H1 (cell line): ENCODE measurements at regions not wholly inside any gene's neighbourhood (a gene's known extent, or its start where the extent isn't known, plus 50 kb on each side); places are given as distances from the start of the nearest gene placed in this dataset.

Experiments used
- CTCF ChIA-PET: fragments of 300-600 bp; sonication (Branson Sonifier 250); formaldehyde crosslinking; loops from one replicate; lab custom pipeline; 2021; ENCODE audit not compliant: partially characterized antibody; lab: Charles Lee
- POLR2A ChIA-PET: fragments of 300-600 bp; sonication (Branson Sonifier 250); formaldehyde crosslinking; loops from one replicate; lab custom pipeline; 2021; ENCODE audit warnings: inconsistent platforms; ENCODE audit not compliant: partially characterized antibody; lab: Charles Lee
- DNase-seq, 2 experiments: peaks; one replicate each; pipeline versions ENCODE4 v3.0.0 to v3.0.0-alpha.2; 2010 to 2022; ENCODE audit warnings: low spot score in 2 of 2, low read depth in 1 of 2, mixed read lengths in 1 of 2
- FAIRE-seq: peaks from 2 replicates; lab custom pipeline; 2011; peaks lifted over from hg19 to GRCh38; lab: Jason Lieb, UNC
- H2AFZ ChIP-seq: 2 replicates; pipeline ENCODE4 v1.8.1; 2012; ENCODE audit warnings: low read length, inconsistent platforms
- H2AK5ac ChIP-seq: 2 replicates; pipeline ENCODE4 v1.6.1; 2013; ENCODE audit warnings: low read depth, low read length
- H2BK120ac ChIP-seq: replicated peaks from 2 replicates; pipeline ENCODE3; 2013; ENCODE audit warnings: low read depth, low read length, inconsistent platforms
- H2BK12ac ChIP-seq: 2 replicates; pipeline ENCODE4 v1.6.1; 2013; ENCODE audit warnings: low read depth, low read length
- H2BK15ac ChIP-seq: 2 replicates; pipeline ENCODE4 v1.6.1; 2013; ENCODE audit warnings: low read length
- H2BK20ac ChIP-seq: 2 replicates; pipeline ENCODE4 v1.6.1; 2013; ENCODE audit warnings: low read length
- H2BK5ac ChIP-seq: 2 replicates; pipeline ENCODE4 v1.6.1; 2013; ENCODE audit warnings: low read depth, low read length
- H3K14ac ChIP-seq: 2 replicates; pipeline ENCODE4 v1.6.1; 2013; ENCODE audit warnings: inconsistent platforms; ENCODE audit not compliant: insufficient read length
- H3K18ac ChIP-seq: 2 replicates; pipeline ENCODE4 v1.6.1; 2013; ENCODE audit warnings: low read length; ENCODE audit errors: extremely low read depth
- H3K23ac ChIP-seq: 2 replicates; pipeline ENCODE4 v1.6.1; 2013; ENCODE audit warnings: inconsistent platforms; ENCODE audit not compliant: insufficient read length
- H3K23me2 ChIP-seq: 2 replicates; pipeline ENCODE4 v1.6.1; 2013; ENCODE audit warnings: low read depth, low read length
- H3K27ac ChIP-seq: 2 replicates; pipeline ENCODE4 v1.6.1; 2011; ENCODE audit warnings: low read depth, low read length, inconsistent platforms
- H3K27me3 ChIP-seq, 4 experiments: replicated peaks in 1 of 4; 1 replicate in 1 of 4; 2 replicates in 3 of 4; pipeline versions ENCODE4 v1.6.1 to v1.8.1; 2011 to 2013; ENCODE audit warnings: low read length in 3 of 4, mild to moderate bottlenecking in 3 of 4, inconsistent platforms in 2 of 4, mixed read lengths in 2 of 4, moderate library complexity in 1 of 4; ENCODE audit not compliant: control insufficient read depth in 3 of 4, insufficient read depth in 3 of 4; ENCODE audit errors: extremely low read depth in 1 of 4
- H3K36me3 ChIP-seq, 4 experiments: 2 replicates each; pipeline versions ENCODE4 v1.6.1 to v1.8.1; 2011 to 2013; ENCODE audit warnings: mild to moderate bottlenecking in 4 of 4, low read length in 3 of 4, moderate library complexity in 2 of 4, control low read depth in 1 of 4, inconsistent platforms in 1 of 4; ENCODE audit not compliant: insufficient read depth in 4 of 4, control insufficient read depth in 2 of 4
- H3K4ac ChIP-seq: replicated peaks from 2 replicates; pipeline ENCODE3; 2013; ENCODE audit warnings: low read length, low read depth, mixed read lengths, inconsistent platforms; ENCODE audit not compliant: insufficient read length
- H3K4me1 ChIP-seq, 4 experiments: replicated peaks in 1 of 4; 1 replicate in 1 of 4; 2 replicates in 3 of 4; pipeline versions ENCODE4 v1.6.1 to v1.8.1; 2011 to 2013; ENCODE audit warnings: low read length in 3 of 4, inconsistent platforms in 2 of 4, mixed read lengths in 1 of 4; ENCODE audit not compliant: insufficient read depth in 4 of 4, control insufficient read depth in 3 of 4
- H3K4me2 ChIP-seq, 2 experiments: 2 replicates each; pipeline versions ENCODE4 v1.6.1 to v1.8.1; 2011 to 2013; ENCODE audit warnings: low read depth in 2 of 2, low read length in 2 of 2, control low read depth in 1 of 2, inconsistent platforms in 1 of 2, mild to moderate bottlenecking in 1 of 2; ENCODE audit not compliant: insufficient read depth in 1 of 2
- H3K4me3 ChIP-seq, 4 experiments: fragments of 200-600, 300-600 bp in 1 of 4; sonication (generic), shearing (Covaris generic), sonication (Bioruptor Twin) in 1 of 4; 2 replicates each; pipeline versions ENCODE4 v1.5.1 to v1.8.1; 2011 to 2016; ENCODE audit warnings: low read length in 4 of 4, low read depth in 3 of 4, control low read depth in 2 of 4, inconsistent platforms in 2 of 4, mild to moderate bottlenecking in 2 of 4, mixed read lengths in 1 of 4, moderate library complexity in 1 of 4; ENCODE audit not compliant: insufficient read depth in 2 of 4; ENCODE audit errors: extremely low read depth in 1 of 4
- H3K56ac ChIP-seq: replicated peaks from 2 replicates; pipeline ENCODE3; 2013; ENCODE audit warnings: low read depth, mild to moderate bottlenecking, mixed read lengths, low read length, inconsistent platforms; ENCODE audit not compliant: insufficient read length
- H3K79me1 ChIP-seq: 2 replicates; pipeline ENCODE4 v1.6.1; 2013; ENCODE audit warnings: low read depth, low read length, control low read depth
- H3K79me2 ChIP-seq, 2 experiments: 2 replicates each; pipeline versions ENCODE4 v1.6.1 to v1.8.1; 2012 to 2013; ENCODE audit warnings: low read length in 2 of 2, mild to moderate bottlenecking in 2 of 2, inconsistent platforms in 1 of 2; ENCODE audit not compliant: insufficient read depth in 2 of 2, control insufficient read depth in 1 of 2
- H3K9ac ChIP-seq, 4 experiments: replicated peaks in 1 of 4; 1 replicate in 1 of 4; 2 replicates in 3 of 4; pipeline versions ENCODE4 v1.6.1 to v1.8.1; 2011 to 2013; ENCODE audit warnings: low read depth in 3 of 4, low read length in 3 of 4, control low read depth in 2 of 4, mild to moderate bottlenecking in 2 of 4, moderate library complexity in 2 of 4, inconsistent platforms in 1 of 4; ENCODE audit errors: extremely low read depth in 1 of 4
- H3K9me3 ChIP-seq, 2 experiments: 2 replicates each; pipeline versions ENCODE4 v1.6.1 to v1.8.1; 2012 to 2013; ENCODE audit warnings: mild to moderate bottlenecking in 2 of 2, moderate library complexity in 2 of 2, control low read depth in 1 of 2, inconsistent platforms in 1 of 2, low read depth in 1 of 2, low read length in 1 of 2, mixed read lengths in 1 of 2; ENCODE audit not compliant: insufficient read depth in 2 of 2
- H4K20me1 ChIP-seq, 2 experiments: replicated peaks in 1 of 2; 2 replicates each; pipeline versions ENCODE3 to v1.8.1; 2011 to 2013; ENCODE audit warnings: inconsistent platforms in 2 of 2, low read length in 2 of 2, mild to moderate bottlenecking in 1 of 2; ENCODE audit not compliant: insufficient read depth in 2 of 2, control insufficient read depth in 1 of 2
- H4K5ac ChIP-seq: 2 replicates; pipeline ENCODE4 v1.6.1; 2013; ENCODE audit warnings: low read length, low read depth, mixed read lengths, inconsistent platforms; ENCODE audit not compliant: insufficient read length
- H4K8ac ChIP-seq: 2 replicates; pipeline ENCODE4 v1.8.0; 2013; ENCODE audit warnings: mild to moderate bottlenecking, moderate library complexity, low read length, inconsistent platforms; ENCODE audit not compliant: insufficient read depth; ENCODE audit errors: extremely low read depth
- H4K91ac ChIP-seq: replicated peaks from 2 replicates; pipeline ENCODE3; 2013; ENCODE audit warnings: low read length, mixed read lengths, inconsistent platforms; ENCODE audit not compliant: insufficient read length
- ASH2L ChIP-seq: fragments of 200-600, 300-600 bp; sonication (generic); IDR thresholded peaks from one replicate; pipeline ENCODE4 v1.7.1; 2017; ENCODE audit warnings: low read length
- BRCA1 ChIP-seq: IDR thresholded peaks from 2 replicates; pipeline ENCODE4 v1.6.1; 2012; ENCODE audit warnings: low read depth, low read length, improper control_type of control experiment
- EGR1 ChIP-seq: IDR thresholded peaks from 2 replicates; pipeline ENCODE4 v1.6.1; 2011; ENCODE audit warnings: low read depth, low read length, borderline replicate concordance
- EZH2 ChIP-seq: fragments of 200-600 bp; sonication (generic); IDR thresholded peaks from 2 replicates; pipeline ENCODE4 v1.7.1; 2012; ENCODE audit warnings: low read depth, mild to moderate bottlenecking, moderate library complexity, low read length, inconsistent platforms; ENCODE audit not compliant: severe bottlenecking
- JUN ChIP-seq: IDR thresholded peaks from 2 replicates; pipeline ENCODE4 v1.6.1; 2011; ENCODE audit warnings: low read depth, mild to moderate bottlenecking, improper control_type of control experiment, low read length
- JUND ChIP-seq: IDR thresholded peaks from 2 replicates; pipeline ENCODE4 v1.6.1; 2011; ENCODE audit warnings: mild to moderate bottlenecking, improper control_type of control experiment, low read length
- RBBP5 ChIP-seq: IDR thresholded peaks from 2 replicates; pipeline ENCODE4 v1.7.1; 2012; ENCODE audit warnings: low read depth, mild to moderate bottlenecking, inconsistent platforms, low read length, moderate library complexity, borderline replicate concordance
- RNF2 ChIP-seq: fragments of 200-900, 300-1000 bp; sonication (generic); IDR thresholded peaks from 2 replicates; pipeline ENCODE4 v1.7.1; 2016; ENCODE audit warnings: borderline replicate concordance, low read depth, mild to moderate bottlenecking, antibody characterized with exemption, low read length; ENCODE audit not compliant: poor library complexity, severe bottlenecking; ENCODE audit errors: missing control alignments
- SIX5 ChIP-seq: IDR thresholded peaks from 2 replicates; pipeline ENCODE4 v1.6.1; 2011; ENCODE audit warnings: mild to moderate bottlenecking, low read depth, low read length
- SP1 ChIP-seq: IDR thresholded peaks from 2 replicates; pipeline ENCODE4 v1.6.1; 2011; ENCODE audit warnings: low read depth, low read length
- SP4 ChIP-seq: IDR thresholded peaks from 2 replicates; pipeline ENCODE4 v1.6.1; 2012; ENCODE audit warnings: low read length, inconsistent platforms
- WGBS, 2 experiments: shearing (Covaris generic) in 1 of 2; methylation state at CpG; one replicate each; pipeline versions ENCODE4 v1.1.6 to v1.1.7; 2013 to 2015; ENCODE audit warnings: low lambda C conversion rate in 2 of 2, mixed read lengths in 2 of 2, inconsistent platforms in 1 of 2, low coverage in 1 of 2, missing lambda C conversion rate in 1 of 2; ENCODE audit not compliant: insufficient replicate concordance in 2 of 2, insufficient coverage in 1 of 2, insufficient read length in 1 of 2; ENCODE audit errors: extremely low coverage in 1 of 2, missing lambda C conversion rate in 1 of 2; 5-methylcytosine and 5-hydroxymethylcytosine counted together
- TF ChIP-seq, protein P1 (sequence below): IDR thresholded peaks from 2 replicates; pipeline ENCODE4 v1.6.1; 2012; ENCODE audit warnings: inconsistent platforms
- TF ChIP-seq, protein P2 (sequence below): IDR thresholded peaks from 2 replicates; pipeline ENCODE4 v1.6.1; 2012; ENCODE audit warnings: low read length, inconsistent platforms

DNA sequence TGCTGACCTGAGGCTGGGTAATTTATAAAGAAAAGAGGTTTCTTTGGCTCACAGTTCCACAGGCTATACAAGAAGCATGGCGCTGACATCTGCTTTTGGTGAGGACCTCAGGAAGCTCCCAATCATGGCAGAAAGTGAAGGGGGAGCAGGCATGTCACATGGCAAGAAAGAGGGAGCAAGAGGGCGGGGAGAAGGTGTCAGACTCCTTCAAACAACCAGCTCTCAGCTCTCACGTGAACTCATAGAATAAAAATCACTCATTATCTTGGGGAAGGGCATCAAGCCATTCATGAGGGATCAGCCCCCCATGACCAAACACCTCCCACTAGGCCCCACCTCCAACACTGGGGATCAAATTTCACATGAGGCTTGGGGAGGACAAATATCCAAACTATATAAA lies 266.8 kb downstream of the RHOU start:
- H2BK15ac ChIP-seq: no peak overlapping the region
- no peak overlapping the region for H3K4me3 ChIP-seq
- H3K27ac ChIP-seq: no peak overlapping the region
- H4K20me1 ChIP-seq: no peaks in the 10 kb centered on the region
- no peak overlapping the region for H3K4ac ChIP-seq
- H2AK5ac ChIP-seq: no peak overlapping the region
- FAIRE-seq: no peak
- TF ChIP-seq RNF2: no peak
- no peak for TF ChIP-seq SP1
- TF ChIP-seq JUN: no peak
- no peak for TF ChIP-seq EZH2
- TF ChIP-seq SP4: no peak
- no peak for TF ChIP-seq EGR1
- TF ChIP-seq BRCA1: no peak
- no peak for TF ChIP-seq ASH2L
- no peak for TF ChIP-seq RBBP5
- TF ChIP-seq, protein P1, sequence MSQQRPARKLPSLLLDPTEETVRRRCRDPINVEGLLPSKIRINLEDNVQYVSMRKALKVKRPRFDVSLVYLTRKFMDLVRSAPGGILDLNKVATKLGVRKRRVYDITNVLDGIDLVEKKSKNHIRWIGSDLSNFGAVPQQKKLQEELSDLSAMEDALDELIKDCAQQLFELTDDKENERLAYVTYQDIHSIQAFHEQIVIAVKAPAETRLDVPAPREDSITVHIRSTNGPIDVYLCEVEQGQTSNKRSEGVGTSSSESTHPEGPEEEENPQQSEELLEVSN: no peak
- TF ChIP-seq, protein P2, sequence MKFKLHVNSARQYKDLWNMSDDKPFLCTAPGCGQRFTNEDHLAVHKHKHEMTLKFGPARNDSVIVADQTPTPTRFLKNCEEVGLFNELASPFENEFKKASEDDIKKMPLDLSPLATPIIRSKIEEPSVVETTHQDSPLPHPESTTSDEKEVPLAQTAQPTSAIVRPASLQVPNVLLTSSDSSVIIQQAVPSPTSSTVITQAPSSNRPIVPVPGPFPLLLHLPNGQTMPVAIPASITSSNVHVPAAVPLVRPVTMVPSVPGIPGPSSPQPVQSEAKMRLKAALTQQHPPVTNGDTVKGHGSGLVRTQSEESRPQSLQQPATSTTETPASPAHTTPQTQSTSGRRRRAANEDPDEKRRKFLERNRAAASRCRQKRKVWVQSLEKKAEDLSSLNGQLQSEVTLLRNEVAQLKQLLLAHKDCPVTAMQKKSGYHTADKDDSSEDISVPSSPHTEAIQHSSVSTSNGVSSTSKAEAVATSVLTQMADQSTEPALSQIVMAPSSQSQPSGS: no peak
- no peak for TF ChIP-seq JUND
- no peak for TF ChIP-seq SIX5
- no peak overlapping the region for H3K4me2 ChIP-seq
- no peak overlapping the region for H4K91ac ChIP-seq
- H3K14ac ChIP-seq: no peak overlapping the region
- H3K36me3 ChIP-seq: no peaks in the 10 kb centered on the region
- no peak overlapping the region for H2BK12ac ChIP-seq
- H4K8ac ChIP-seq: no peak overlapping the region
- H3K23me2 ChIP-seq: no peaks in the 10 kb centered on the region; the same call in 1 of the 2 replicates
- CTCF ChIA-PET: interaction anchor here (1.1 kb wide), 1 partner anchor 33 kb away, joined by 3 read pairs; no protein-coding TSS in a partner anchor
- H2BK20ac ChIP-seq: no peak overlapping the region; the same call in 1 of the 2 replicates
- H3K9me3 ChIP-seq: no peaks in the 10 kb centered on the region
- H3K79me1 ChIP-seq: no peaks in the 10 kb centered on the region
- WGBS, 2 experiments: 92% methylated on average over 3 of the region's 3 CpGs; no CpG with 5 or more reads in 1 of the 2 experiments
- POLR2A ChIA-PET: no interaction called here
- no peak overlapping the region for H3K9ac ChIP-seq
- no peak overlapping the region for H2AFZ ChIP-seq
- no peak overlapping the region for H4K5ac ChIP-seq
- no peaks in the 10 kb centered on the region for H3K79me2 ChIP-seq
- no peak overlapping the region for H2BK5ac ChIP-seq
- no peak for DNase-seq
- H3K56ac ChIP-seq: no peak overlapping the region
- no peak overlapping the region for H2BK120ac ChIP-seq
- peaks cover 0 to 5% (median under 1%) of the 10 kb centered on the region in 4 experiments; a peak in 4 of 7 replicates for H3K4me1 ChIP-seq
- H3K27me3 ChIP-seq: no peaks in the 10 kb centered on the region; a peak in 2 of 7 replicates
- H3K18ac ChIP-seq: no peak overlapping the region
- H3K23ac ChIP-seq: no peak overlapping the region
